ENCODE measurements at regions not wholly inside any gene's neighbourhood (a gene's known extent, or its start where the extent isn't known, plus 50 kb on each side); places are given as distances from the start of the nearest gene placed in this dataset.

GRCh38 chr2:172339371-172340010, 87.9 kb upstream of the ITGA6 start:
- H3K4me1 ChIP-seq: peaks cover 24% of the 10 kb centered on the region
- ChIA-PET POLR2A (no interaction called here), CTCF (interaction anchor here (1.6 kb wide), 1 partner anchor 122 kb away, joined by 3 read pairs; no protein-coding TSS in a partner anchor)
- FAIRE-seq: no peak
- no peak overlapping the region for H3K27ac ChIP-seq
- H3K4me2 ChIP-seq: peak overlapping the region; percentile 61
- no peak for DNase-seq (ENCODE audit: low read depth in 1 of 2, low spot score in 1 of 2)
- peak in 1 of 2 experiments; percentile 42; a peak in 3 of 6 replicates for ATAC-seq
- no peak overlapping the region for H3K4me3 ChIP-seq
- WGBS (ENCODE audit: missing lambda C conversion rate): 55% methylated on average over 5 of the region's 6 CpGs
- H3K9me3 ChIP-seq: peaks cover 5% of the 10 kb centered on the region; the same call in 1 of the 3 replicates
- no peak for TF ChIP-seq ZSCAN20 (CRISPR knock-in tag; IDR thresholded peaks at IDR 0.05)
- no peak for TF ChIP-seq HES2 (IDR thresholded peaks at IDR 0.05)
- no peak for TF ChIP-seq MYC (IDR thresholded peaks at IDR 0.05; ENCODE audit: borderline replicate concordance, low read length)
- no peak for TF ChIP-seq ESRRA (IDR thresholded peaks at IDR 0.05; ENCODE audit: borderline replicate concordance, low read length)
- TF ChIP-seq FOSB (CRISPR knock-in tag; IDR thresholded peaks at IDR 0.05): no peak
- TF ChIP-seq MAFK (IDR thresholded peaks at IDR 0.05; ENCODE audit: partially characterized antibody): no peak
- TF ChIP-seq TP53 (CRISPR knock-in tag; IDR thresholded peaks at IDR 0.05): no peak
- TF ChIP-seq E2F6 (IDR thresholded peaks at IDR 0.05; ENCODE audit: borderline replicate concordance, low read depth): no peak
- no peak for TF ChIP-seq EHMT2 (IDR thresholded peaks at IDR 0.05; ENCODE audit: low read depth)
- TF ChIP-seq FOXS1 (CRISPR knock-in tag; IDR thresholded peaks at IDR 0.05): no peak
- TF ChIP-seq HOXA7 (CRISPR knock-in tag; IDR thresholded peaks at IDR 0.05): no peak
- TF ChIP-seq KDM1A (IDR thresholded peaks at IDR 0.05; ENCODE audit: low read depth): no peak

- 59% methylated on average over 4 of the region's 4 CpGs for WGBS (ENCODE audit: missing lambda C conversion rate)
- Histone ChIP-seq H3K9me3 (peaks cover 5% of the 10 kb centered on the region; the same call in 1 of the 3 replicates), H3K4me2 (peak overlapping the region; percentile 61), H3K4me1 (peaks cover 24% of the 10 kb centered on the region), H3K27ac (peak overlapping the region; percentile 29 to 55; a peak in 4 of 6 replicates), H3K4me3 (no peak overlapping the region)
- CTCF ChIA-PET: interaction anchor here (1.6 kb wide), 1 partner anchor 121 kb away, joined by 3 read pairs; no protein-coding TSS in a partner anchor
- no peak for ATAC-seq
- TF ChIP-seq NR3C1 (IDR thresholded peaks at IDR 0.05): no peak
- TF ChIP-seq POLR2A (IDR thresholded peaks at IDR 0.05; ENCODE audit: low read length): no peak
- no peak for TF ChIP-seq NFE2L2 (conservative IDR thresholded peaks at IDR 0.05; ENCODE audit: low read length)
- no peak for TF ChIP-seq HES2 (IDR thresholded peaks at IDR 0.05)
- TF ChIP-seq SMC3 (IDR thresholded peaks at IDR 0.05): no peak
- TF ChIP-seq BHLHE40 (IDR thresholded peaks at IDR 0.05; ENCODE audit: low read depth, low read length): no peak
- no peak for TF ChIP-seq ZSCAN20 (CRISPR knock-in tag; IDR thresholded peaks at IDR 0.05)
- no peak for TF ChIP-seq TFCP2L1 (CRISPR knock-in tag; IDR thresholded peaks at IDR 0.05)
- no peak for TF ChIP-seq GATA3 (IDR thresholded peaks at IDR 0.05; ENCODE audit: borderline replicate concordance)
- TF ChIP-seq ATOH8 (CRISPR knock-in tag; IDR thresholded peaks at IDR 0.05; ENCODE audit: low read depth): no peak
- TF ChIP-seq HMGXB4 (CRISPR knock-in tag; IDR thresholded peaks at IDR 0.05; ENCODE audit: borderline replicate concordance): no peak
- TF ChIP-seq FOSB (CRISPR knock-in tag; IDR thresholded peaks at IDR 0.05): no peak
- no peak for TF ChIP-seq CBX2 (IDR thresholded peaks at IDR 0.05; ENCODE audit: borderline replicate concordance, low read depth)
- no peak for TF ChIP-seq CEBPB (IDR thresholded peaks at IDR 0.05)
- no peak for TF ChIP-seq CTCF (IDR thresholded peaks at IDR 0.05)
- no peak for TF ChIP-seq RARB (CRISPR knock-in tag; IDR thresholded peaks at IDR 0.05)
- no peak for TF ChIP-seq ZC3H11A (IDR thresholded peaks at IDR 0.05)
- TF ChIP-seq NPAS2 (CRISPR knock-in tag; IDR thresholded peaks at IDR 0.05; ENCODE audit: borderline replicate concordance): no peak
- TF ChIP-seq RFX5 (IDR thresholded peaks at IDR 0.05): no peak
- POLR2A ChIA-PET: no interaction called here
- no peak for FAIRE-seq
- DNase-seq (ENCODE audit: low read depth in 1 of 2, low spot score in 1 of 2): no peak
These were observed 87.0 kb upstream of the ITGA6 start for GRCh38 chr2:172340394-172340793.

All from A549 (cell line).